GM23338 (cell line): ENCODE measurements at regions not wholly inside any gene's neighbourhood (a gene's known extent, or its start where the extent isn't known, plus 50 kb on each side); places are given as distances from the start of the nearest gene placed in this dataset.

ENCODE experiments used
- ATAC-seq: fragments of 200-7000 bp; cut with Tn5 transposase; 3 replicates; pipeline ENCODE4 v1.9.1; 2020
- DNase-seq: peaks from one replicate; pipeline ENCODE4 v3.0.0-alpha.2; 2015; ENCODE audit warnings: low spot score
- H2AFZ ChIP-seq: fragments of 200-600 bp; sonication (generic); 2 replicates; pipeline ENCODE4 v1.8.0; 2016; ENCODE audit warnings: antibody characterized with exemption, mild to moderate bottlenecking, moderate library complexity
- H3F3A ChIP-seq: fragments of 200-600 bp; sonication (generic); replicated peaks from 2 replicates; pipeline ENCODE4 v1.8.0; 2017; ENCODE audit warnings: antibody characterized with exemption, mixed run types, low read depth
- H3K27ac ChIP-seq: fragments of 200-600 bp; sonication (generic); 2 replicates; pipeline ENCODE4 v1.6.1; 2016; ENCODE audit warnings: low read depth
- H3K27me3 ChIP-seq: fragments of 200-600 bp; sonication (generic); 2 replicates; pipeline ENCODE4 v1.8.0; 2016; ENCODE audit warnings: mild to moderate bottlenecking, mixed run types, moderate library complexity; ENCODE audit not compliant: insufficient read depth
- H3K36me3 ChIP-seq: fragments of 200-600 bp; sonication (generic); 2 replicates; pipeline ENCODE4 v1.8.0; 2016; ENCODE audit warnings: mild to moderate bottlenecking; ENCODE audit not compliant: insufficient read depth
- H3K4me1 ChIP-seq: fragments of 200-600 bp; sonication (generic); 2 replicates; pipeline ENCODE4 v1.8.0; 2016; ENCODE audit warnings: mild to moderate bottlenecking, moderate library complexity; ENCODE audit not compliant: insufficient read depth
- H3K4me2 ChIP-seq: fragments of 200-600 bp; sonication (generic); 2 replicates; pipeline ENCODE4 v1.7.1; 2017; ENCODE audit warnings: mixed run types
- H3K4me3 ChIP-seq: fragments of 200-600 bp; sonication (generic); 2 replicates; pipeline ENCODE4 v1.6.1; 2016; ENCODE audit warnings: mixed run types
- H3K79me2 ChIP-seq: fragments of 200-600 bp; sonication (generic); replicated peaks from 2 replicates; pipeline ENCODE4 v1.8.0; 2017; ENCODE audit warnings: mild to moderate bottlenecking; ENCODE audit not compliant: insufficient read depth
- H3K9me2 ChIP-seq: fragments of 200-600 bp; sonication (generic); 2 replicates; pipeline ENCODE4 v1.8.0; 2017; ENCODE audit not compliant: insufficient read depth
- H4K20me1 ChIP-seq: fragments of 200-600 bp; sonication (generic); replicated peaks from 2 replicates; pipeline ENCODE4 v1.8.0; 2017; ENCODE audit warnings: mild to moderate bottlenecking; ENCODE audit not compliant: insufficient read depth
- H3K27ac Mint-ChIP-seq: 2 replicates; pipeline ENCODE4 v1.8.0; 2020; ENCODE audit warnings: inconsistent platforms, mild to moderate bottlenecking, moderate library complexity, mixed read lengths
- H3K27me3 Mint-ChIP-seq: 3 replicates; pipeline ENCODE4 v1.8.0; 2022; ENCODE audit warnings: low read depth, mild to moderate bottlenecking, moderate library complexity, mixed read lengths, inconsistent platforms; ENCODE audit not compliant: insufficient read depth, poor library complexity
- H3K36me3 Mint-ChIP-seq: 3 replicates; pipeline ENCODE4 v1.8.0; 2021; ENCODE audit warnings: low read depth, mild to moderate bottlenecking, inconsistent platforms, moderate library complexity, mixed read lengths
- H3K4me1 Mint-ChIP-seq: 3 replicates; pipeline ENCODE4 v1.8.0; 2020; ENCODE audit warnings: mild to moderate bottlenecking, inconsistent platforms, mixed read lengths
- H3K4me3 Mint-ChIP-seq: 3 replicates; pipeline ENCODE4 v1.8.0; 2021; ENCODE audit warnings: moderate library complexity, mild to moderate bottlenecking, inconsistent platforms, mixed read lengths
- H3K9me3 Mint-ChIP-seq: 3 replicates; pipeline ENCODE4 v1.8.0; 2020; ENCODE audit warnings: moderate library complexity, mild to moderate bottlenecking, inconsistent platforms, mixed read lengths
- CREB1 ChIP-seq: fragments of 250-450 bp; sonication (Bioruptor Pico); IDR thresholded peaks from 2 replicates; pipeline ENCODE4 v1.5.0; 2020; ENCODE audit warnings: low read depth, mild to moderate bottlenecking, moderate library complexity
- CTCF ChIP-seq, 2 experiments: fragments of 200-600 bp in 1 of 2; sonication (generic) in 1 of 2; conservative IDR thresholded peaks; 2 replicates each; pipeline versions ENCODE4 v1.5.1 to v1.6.1; 2016 to 2017; ENCODE audit warnings: antibody characterized with exemption in 2 of 2, low read depth in 2 of 2, mild to moderate bottlenecking in 2 of 2, moderate library complexity in 1 of 2
- ETS1 ChIP-seq: IDR thresholded peaks from 2 replicates; pipeline ENCODE4 v1.6.1; 2016; ENCODE audit warnings: antibody characterized with exemption
- EZH2 ChIP-seq: fragments of 200-600 bp; sonication (generic); IDR thresholded peaks from one replicate; pipeline ENCODE4 v1.8.0; 2017; ENCODE audit warnings: antibody characterized with exemption, mild to moderate bottlenecking, low read depth; ENCODE audit not compliant: unreplicated experiment
- EZH2phosphoT487 ChIP-seq: fragments of 200-600 bp; sonication (generic); IDR thresholded peaks from one replicate; pipeline ENCODE4 v1.8.1; 2018; ENCODE audit warnings: antibody characterized with exemption; ENCODE audit not compliant: unreplicated experiment
- JUNB ChIP-seq: IDR thresholded peaks from one replicate; pipeline ENCODE4 v1.6.1; 2016; ENCODE audit warnings: antibody characterized with exemption; ENCODE audit not compliant: unreplicated experiment
- NANOG ChIP-seq: IDR thresholded peaks from 2 replicates; pipeline ENCODE4 v1.6.1; 2016; ENCODE audit warnings: antibody characterized with exemption, borderline replicate concordance
- POLR2AphosphoS5 ChIP-seq: IDR thresholded peaks from 2 replicates; pipeline ENCODE4 v1.6.1; 2016; ENCODE audit warnings: antibody characterized with exemption, low read depth
- REST ChIP-seq: IDR thresholded peaks from one replicate; pipeline ENCODE4 v1.6.1; 2018; ENCODE audit warnings: antibody characterized with exemption; ENCODE audit not compliant: unreplicated experiment
- STAT1 ChIP-seq: IDR thresholded peaks from one replicate; pipeline ENCODE4 v1.6.1; 2016; ENCODE audit warnings: antibody characterized with exemption; ENCODE audit not compliant: unreplicated experiment
- ZNF114 ChIP-seq: fragments of 250-450 bp; sonication (Bioruptor Pico); IDR thresholded peaks from 2 replicates; pipeline ENCODE4 v1.5.0; 2020; ENCODE audit warnings: mild to moderate bottlenecking, moderate library complexity
- ZNF331 ChIP-seq: fragments of 250-450 bp; sonication (Bioruptor Pico); IDR thresholded peaks from 2 replicates; pipeline ENCODE4 v1.5.0; 2020; ENCODE audit warnings: low read depth, mild to moderate bottlenecking, moderate library complexity
- ZNF462 ChIP-seq: fragments of 250-450 bp; sonication (Bioruptor Pico); IDR thresholded peaks from 2 replicates; pipeline ENCODE4 v1.5.0; 2020; ENCODE audit warnings: mild to moderate bottlenecking, moderate library complexity

- ATAC-seq: no peak
- Histone ChIP-seq H3K36me3 (no peaks in the 10 kb centered on the region), H2AFZ (no peak overlapping the region), H3F3A (no peaks in the 10 kb centered on the region), H3K4me3 (no peak overlapping the region), H3K4me1 (peaks cover 4% of the 10 kb centered on the region; the same call in 1 of the 2 replicates), H3K9me2 (no peaks in the 10 kb centered on the region), H3K4me2 (no peak overlapping the region), H3K27ac (no peak overlapping the region), H3K27me3 (no peaks in the 10 kb centered on the region), H3K79me2 (no peaks in the 10 kb centered on the region), H4K20me1 (no peaks in the 10 kb centered on the region)
- DNase-seq: no peak
- H3K9me3 Mint-ChIP-seq: no peaks in the 10 kb centered on the region; the same call in 2 of the 3 replicates
- no peak overlapping the region for H3K27ac Mint-ChIP-seq
- TF ChIP-seq CREB1 (no peak), STAT1 (no peak), ZNF331 (CRISPR knock-in tag) (no peak), EZH2phosphoT487 (no peak), ETS1 (no peak), POLR2AphosphoS5 (no peak), EZH2 (no peak), ZNF114 (CRISPR knock-in tag) (no peak), NANOG (no peak), REST (no peak), JUNB (no peak), CTCF (conservative IDR thresholded peaks at IDR 0.05; ENCODE audit: low read depth in 2 of 2) (no peak), ZNF462 (CRISPR knock-in tag) (no peak)
- peaks cover 2% of the 10 kb centered on the region for H3K27me3 Mint-ChIP-seq
- H3K4me1 Mint-ChIP-seq: peaks cover 10% of the 10 kb centered on the region; the same call in 2 of the 3 replicates
- H3K4me3 Mint-ChIP-seq: no peak overlapping the region
- no peaks in the 10 kb centered on the region for H3K36me3 Mint-ChIP-seq
Observed at GRCh38 chr12:28066879-28067278, 94.3 kb upstream of the PTHLH start.
